ENCODE measurements at regions not wholly inside any gene's neighbourhood (a gene's known extent, or its start where the extent isn't known, plus 50 kb on each side); places are given as distances from the start of the nearest gene placed in this dataset.
A peak's percentile ranks its signal among the peaks of the same experiment; 100 is the strongest.

DNA sequence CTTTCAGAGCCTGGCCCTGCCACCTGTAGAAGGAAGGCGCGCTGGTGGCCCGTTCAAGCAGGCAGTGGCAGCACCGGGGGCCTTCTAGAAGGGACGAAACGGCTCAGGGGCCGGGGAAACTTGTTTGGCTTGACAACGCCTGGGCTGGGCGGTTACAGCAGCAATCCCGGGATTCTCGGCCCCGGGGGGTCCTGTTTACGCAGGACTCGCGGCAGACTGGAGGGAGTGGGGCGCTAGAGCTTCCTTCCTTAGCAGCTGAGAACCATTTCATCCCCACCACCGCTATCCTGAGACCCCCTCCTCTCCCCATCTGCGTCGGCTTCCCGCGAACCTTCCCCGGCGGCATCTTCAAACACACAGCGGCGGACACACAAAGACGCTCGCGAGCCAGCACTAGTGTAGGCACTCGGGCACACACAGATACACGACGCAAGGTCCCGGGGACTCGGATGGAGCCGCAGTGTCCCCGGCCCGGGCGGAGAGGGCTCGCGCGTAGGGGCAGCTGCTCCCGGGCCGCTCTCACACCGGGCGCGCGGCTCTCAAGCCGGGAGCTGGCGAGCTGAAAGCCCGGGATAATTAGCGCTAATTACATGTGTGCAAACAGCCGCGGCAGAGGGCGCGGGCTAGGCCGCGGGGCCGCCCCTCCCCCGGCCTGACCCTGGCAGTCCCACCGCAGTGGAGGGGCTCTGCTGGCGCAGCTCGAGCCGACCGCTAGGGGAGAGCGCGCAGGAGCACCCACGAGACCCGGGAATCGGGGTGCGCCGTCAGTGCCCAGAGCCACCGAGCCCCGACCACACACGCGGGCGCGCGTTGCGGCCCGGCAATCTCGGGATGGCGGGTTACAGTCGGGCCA lies 271.4 kb downstream of the FOXD2 start:
- Histone ChIP-seq H3K79me1 (ENCODE audit: insufficient read depth, low read depth, low read length, poor library complexity, severe bottlenecking) (no peaks in the 10 kb centered on the region), H2BK15ac (ENCODE audit: low read depth, low read length) (no peak overlapping the region), H3K23ac (ENCODE audit: insufficient read length, low read depth, low read length) (no peak overlapping the region), H3K4me2 (ENCODE audit: insufficient read depth, insufficient read length, low read length) (peak overlapping the region; percentile 18), H3T11ph (ENCODE audit: low read length) (no peak overlapping the region), H3K23me2 (ENCODE audit: insufficient read length, low read depth, low read length, poor library complexity, severe bottlenecking) (peaks cover 20% of the 10 kb centered on the region), H3K18ac (ENCODE audit: insufficient read length, low read depth, low read length) (no peak overlapping the region), H2BK20ac (ENCODE audit: low read depth, low read length, poor library complexity, severe bottlenecking) (no peak overlapping the region), H3K9ac (ENCODE audit: extremely low read depth, insufficient read length, low read length) (no peak overlapping the region), H3K27ac (ENCODE audit: insufficient read length, low read depth, low read length) (no peak overlapping the region), H3K4ac (ENCODE audit: low read depth, low read length) (no peak overlapping the region), H3K14ac (ENCODE audit: insufficient read depth, low read length) (no peak overlapping the region), H4K8ac (replicated peaks; ENCODE audit: insufficient read length, low read depth, low read length) (no peak overlapping the region), H4K20me1 (ENCODE audit: control insufficient read depth, insufficient read depth, insufficient read length) (no peaks in the 10 kb centered on the region), H4K5ac (ENCODE audit: insufficient read length, low read depth, low read length) (no peak overlapping the region), H3K27me3 (ENCODE audit: insufficient read depth, low read length) (peaks cover 59% of the 10 kb centered on the region), H2AFZ (ENCODE audit: low read length) (no peak overlapping the region), H3K4me1 (ENCODE audit: insufficient read depth, low read length) (no peaks in the 10 kb centered on the region), H4K91ac (ENCODE audit: insufficient read length, low read depth, low read length) (no peak overlapping the region), H3K9me3 (ENCODE audit: control insufficient read depth, low read depth, low read length) (no peaks in the 10 kb centered on the region), H3K79me2 (ENCODE audit: insufficient read depth, low read length) (no peaks in the 10 kb centered on the region), H2AK5ac (ENCODE audit: insufficient read length, low read length) (no peak overlapping the region), H3K56ac (ENCODE audit: insufficient read length, low read depth, low read length) (no peak overlapping the region), H2BK5ac (ENCODE audit: insufficient read length, low read length) (no peak overlapping the region), H2BK12ac (ENCODE audit: insufficient read length, low read depth, low read length) (no peak overlapping the region), H2BK120ac (ENCODE audit: low read depth, low read length, poor library complexity, severe bottlenecking) (no peak overlapping the region)
- DNase-seq: peak; percentile 72
- TF ChIP-seq, protein P1, sequence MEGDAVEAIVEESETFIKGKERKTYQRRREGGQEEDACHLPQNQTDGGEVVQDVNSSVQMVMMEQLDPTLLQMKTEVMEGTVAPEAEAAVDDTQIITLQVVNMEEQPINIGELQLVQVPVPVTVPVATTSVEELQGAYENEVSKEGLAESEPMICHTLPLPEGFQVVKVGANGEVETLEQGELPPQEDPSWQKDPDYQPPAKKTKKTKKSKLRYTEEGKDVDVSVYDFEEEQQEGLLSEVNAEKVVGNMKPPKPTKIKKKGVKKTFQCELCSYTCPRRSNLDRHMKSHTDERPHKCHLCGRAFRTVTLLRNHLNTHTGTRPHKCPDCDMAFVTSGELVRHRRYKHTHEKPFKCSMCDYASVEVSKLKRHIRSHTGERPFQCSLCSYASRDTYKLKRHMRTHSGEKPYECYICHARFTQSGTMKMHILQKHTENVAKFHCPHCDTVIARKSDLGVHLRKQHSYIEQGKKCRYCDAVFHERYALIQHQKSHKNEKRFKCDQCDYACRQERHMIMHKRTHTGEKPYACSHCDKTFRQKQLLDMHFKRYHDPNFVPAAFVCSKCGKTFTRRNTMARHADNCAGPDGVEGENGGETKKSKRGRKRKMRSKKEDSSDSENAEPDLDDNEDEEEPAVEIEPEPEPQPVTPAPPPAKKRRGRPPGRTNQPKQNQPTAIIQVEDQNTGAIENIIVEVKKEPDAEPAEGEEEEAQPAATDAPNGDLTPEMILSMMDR (conservative IDR thresholded peaks at IDR 0.05): peak; percentile 67
- no peaks in the 10 kb centered on the region for H3K9me3 Mint-ChIP-seq
- no CpG with 5 or more reads among the region's 82 CpGs for WGBS (ENCODE audit: extremely low coverage, insufficient read length, low lambda C conversion rate)
- H3K4me3 Mint-ChIP-seq: peak overlapping the region; percentile 62 to 86
- H3K36me3 Mint-ChIP-seq (ENCODE audit: insufficient read depth in 1 of 3, low read depth in 3 of 3): no peaks in the 10 kb centered on the region; a peak in 1 of 7 replicates
- no peak overlapping the region for H3K27ac Mint-ChIP-seq
- H3K4me1 Mint-ChIP-seq: peaks cover 15 to 29% of the 10 kb centered on the region in 2 experiments
- H3K27me3 Mint-ChIP-seq (ENCODE audit: low read depth): peaks cover 100% of the 10 kb centered on the region

Measured in H9 (cell line).